H1 (cell line): ENCODE measurements at regions not wholly inside any gene's neighbourhood (a gene's known extent, or its start where the extent isn't known, plus 50 kb on each side); places are given as distances from the start of the nearest gene placed in this dataset.

Experiments used
- BACH1 ChIP-seq: IDR thresholded peaks from 2 replicates; pipeline ENCODE4 v1.6.1; 2012; ENCODE audit warnings: low read length, improper control_type of control experiment
- CHD2 ChIP-seq: IDR thresholded peaks from 2 replicates; pipeline ENCODE4 v1.6.1; 2012; ENCODE audit warnings: low read length, improper control_type of control experiment
- CHD7 ChIP-seq: fragments of 300-600 bp; sonication (generic); IDR thresholded peaks from 2 replicates; pipeline ENCODE4 v1.7.1; 2012; ENCODE audit warnings: low read length, moderate library complexity, mild to moderate bottlenecking, inconsistent platforms; ENCODE audit not compliant: insufficient replicate concordance
- JUN ChIP-seq: IDR thresholded peaks from 2 replicates; pipeline ENCODE4 v1.6.1; 2011; ENCODE audit warnings: low read depth, mild to moderate bottlenecking, improper control_type of control experiment, low read length
- MAFK ChIP-seq: IDR thresholded peaks from 2 replicates; pipeline ENCODE4 v1.6.1; 2012; ENCODE audit warnings: low read depth, mild to moderate bottlenecking, improper control_type of control experiment, low read length
- SUZ12 ChIP-seq: fragments of 200-600 bp; sonication (generic); IDR thresholded peaks from 2 replicates; pipeline ENCODE4 v1.6.1; 2012; ENCODE audit warnings: mild to moderate bottlenecking, inconsistent platforms, low read length, moderate library complexity, mixed read lengths

GRCh38 chr7:73966062-73966940 is 61.7 kb upstream of the ELN start (continued):
- TF ChIP-seq MAFK: no peak
- no peak for TF ChIP-seq JUN
- TF ChIP-seq SUZ12: no peak
- TF ChIP-seq BACH1: no peak
- TF ChIP-seq CHD7: no peak
- no peak for TF ChIP-seq CHD2
- TF ChIP-seq, all 59 proteins: peak for 0
